GM18868 (cell line): ENCODE measurements at regions not wholly inside any gene's neighbourhood (a gene's known extent, or its start where the extent isn't known, plus 50 kb on each side); places are given as distances from the start of the nearest gene placed in this dataset.
A peak's percentile ranks its signal among the peaks of the same experiment; 100 is the strongest.

Experiments
- ATAC-seq: cut with Tn5 transposase; IDR thresholded peaks from one replicate; pipeline ENCODE4 v1.9.1; 2021; ENCODE audit warnings: mild to moderate bottlenecking, moderate library complexity; ENCODE audit not compliant: unreplicated experiment

DNA sequence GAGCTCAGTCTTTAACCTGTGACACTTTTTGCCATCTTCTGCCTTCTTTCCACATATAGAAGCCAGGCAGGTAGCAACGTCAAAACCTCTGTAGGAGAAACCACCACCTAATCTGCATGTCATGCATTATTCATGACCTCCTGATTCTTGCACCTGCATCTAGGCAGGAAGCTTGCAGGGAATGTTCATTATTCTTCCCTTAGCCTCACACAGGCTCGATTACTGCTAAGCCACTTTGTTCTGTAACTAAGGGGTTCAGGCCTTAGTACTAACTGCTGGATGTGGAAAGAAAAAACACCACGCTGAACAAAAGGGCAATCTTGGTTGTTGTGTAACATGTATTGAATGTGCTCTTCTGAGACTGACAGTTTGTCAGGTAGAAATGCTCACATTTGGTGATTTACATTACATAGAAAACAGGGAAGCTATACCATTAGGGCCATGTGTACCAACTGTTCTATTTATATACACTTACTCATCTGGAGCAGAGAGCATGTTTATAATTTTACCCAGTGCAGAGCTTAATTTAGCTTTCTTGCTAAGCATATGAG, 366.9 kb downstream of the KLF12 start:
- peak; percentile 52 for ATAC-seq

DNA sequence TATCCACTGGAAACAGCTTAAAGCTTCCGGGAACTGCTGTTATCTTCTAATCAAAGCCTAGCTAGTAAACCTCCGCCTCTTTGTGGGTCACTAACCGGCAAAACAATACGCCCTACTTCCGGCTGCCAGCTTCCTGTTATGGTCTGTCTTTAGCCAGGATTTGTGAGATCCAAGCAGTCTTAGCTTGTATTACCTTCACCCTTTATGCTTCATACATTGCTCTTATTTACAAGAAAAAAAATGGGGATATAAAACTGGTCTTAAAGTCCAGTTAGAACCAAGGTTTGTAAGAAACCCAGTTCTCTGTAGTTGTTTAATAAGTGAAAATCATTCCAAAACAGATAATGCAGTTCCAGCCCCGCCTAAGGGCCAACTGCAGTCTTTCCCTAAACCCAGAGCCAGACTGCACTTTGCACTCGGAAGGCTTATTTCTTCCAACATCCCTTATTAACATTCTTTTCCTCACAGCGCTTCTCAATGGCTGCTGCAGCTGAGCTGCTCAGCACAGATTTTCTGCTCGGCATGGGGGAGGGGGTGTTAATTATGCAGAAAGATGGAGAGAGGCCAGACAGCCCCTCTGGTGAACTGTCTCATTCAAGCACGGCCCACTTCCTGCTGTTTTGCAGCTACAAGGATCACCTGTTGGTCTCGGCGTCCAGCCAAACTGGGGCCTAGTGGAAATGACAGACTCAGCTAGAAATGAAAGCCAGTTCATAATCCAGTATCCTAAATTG, 368.4 kb downstream of the KLF12 start:
- peak; percentile 78 for ATAC-seq

DNA sequence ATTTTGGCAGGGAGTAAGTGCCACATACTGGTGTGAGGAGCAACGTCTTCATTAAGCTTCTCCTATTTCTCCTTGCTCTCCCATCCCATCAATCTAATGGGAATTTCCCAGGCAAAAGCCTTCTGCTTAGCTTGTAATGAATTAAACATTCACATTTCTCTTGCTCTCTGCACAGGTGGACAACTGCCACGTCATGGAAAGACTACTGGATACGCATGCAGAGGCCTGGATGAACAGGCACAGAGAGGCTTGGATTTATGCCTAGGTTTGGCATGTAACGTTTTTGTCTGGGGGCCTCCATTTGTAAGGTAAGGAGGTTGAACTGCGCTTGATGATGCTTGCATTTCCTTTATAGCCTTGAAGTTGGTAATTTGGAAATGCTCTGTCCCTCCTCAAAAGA, 374.8 kb downstream of the KLF12 start:
- no peak for ATAC-seq

DNA sequence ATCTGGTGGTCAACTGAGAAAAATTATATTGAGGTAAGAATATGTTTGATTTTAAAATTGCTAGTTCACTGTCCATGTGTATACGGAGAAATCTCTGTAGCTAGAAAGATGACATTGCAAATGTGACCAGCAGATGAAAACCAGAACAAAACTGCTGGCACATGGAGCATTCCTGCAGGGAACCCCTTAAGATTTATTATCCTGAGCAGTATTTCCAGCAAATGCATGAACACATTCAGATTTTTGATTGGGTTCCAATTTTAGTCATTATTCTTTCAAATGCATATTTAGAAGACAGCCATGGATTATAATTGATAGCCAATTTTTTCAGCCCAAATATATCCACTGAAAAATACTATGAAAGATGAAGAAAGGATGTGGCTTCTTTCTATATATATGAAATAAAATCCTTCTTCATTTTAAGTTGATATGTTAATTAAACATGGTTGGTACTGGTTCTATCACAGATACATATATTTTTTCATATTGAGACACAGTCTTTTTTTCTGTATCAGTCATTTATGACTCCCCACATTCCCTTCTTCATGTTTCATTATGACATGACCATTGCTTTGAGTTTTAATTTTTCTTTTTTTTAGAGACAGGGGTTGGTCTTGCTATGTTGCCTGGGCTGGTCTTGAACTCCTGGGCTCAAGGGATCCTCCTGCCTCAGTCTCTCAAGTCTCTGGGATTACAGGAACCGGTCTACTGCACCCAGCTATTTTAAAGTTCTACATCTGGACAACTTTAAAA, 376.5 kb downstream of the KLF12 start:
- no peak for ATAC-seq

DNA sequence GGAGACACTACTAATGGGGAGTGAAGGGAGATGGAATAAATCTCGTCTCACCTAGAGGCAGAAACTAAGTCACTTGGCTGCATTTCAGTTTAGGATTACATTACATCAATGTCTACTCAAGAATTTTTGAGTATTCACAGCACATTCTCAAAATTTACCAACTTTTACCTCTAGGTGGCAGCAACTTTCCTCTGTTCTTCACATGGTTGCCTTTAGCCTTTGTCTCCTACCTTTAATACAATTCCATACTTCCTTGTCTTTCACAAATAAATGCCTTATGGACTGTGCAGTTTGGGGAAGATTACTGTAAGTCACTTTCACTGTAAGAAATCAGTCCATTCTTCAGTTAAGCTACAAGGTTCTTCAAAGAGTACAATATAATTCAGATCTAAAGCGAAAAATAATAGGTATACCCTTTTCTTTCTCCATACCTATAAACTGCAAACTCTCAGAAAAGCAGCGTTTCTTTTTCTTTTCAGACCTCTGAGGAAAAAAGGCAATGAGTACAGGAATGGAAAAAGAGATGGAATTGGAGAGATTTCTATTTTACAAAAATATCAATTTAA, 379.4 kb downstream of the KLF12 start:
- peak; percentile 81 for ATAC-seq

DNA sequence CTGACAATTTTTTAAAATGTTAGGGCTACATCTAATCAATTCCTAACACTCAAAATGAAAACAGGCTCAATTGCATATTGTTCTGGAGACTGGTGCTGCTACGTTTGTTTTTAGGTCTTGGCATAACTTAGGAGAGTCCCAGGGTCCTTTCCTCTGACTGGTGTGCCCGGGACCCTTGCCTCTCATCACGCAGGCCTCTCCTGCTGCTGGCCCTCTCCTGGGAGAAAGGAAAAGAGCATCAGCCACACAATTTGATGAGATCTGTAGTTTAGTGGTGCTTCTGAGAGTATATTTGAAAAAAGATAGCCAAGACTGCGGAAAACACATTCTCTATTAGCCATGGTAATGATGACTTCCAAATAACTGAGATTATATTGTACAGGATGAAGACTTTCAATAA, 380.0 kb downstream of the KLF12 start:
- ATAC-seq, result no peak

DNA sequence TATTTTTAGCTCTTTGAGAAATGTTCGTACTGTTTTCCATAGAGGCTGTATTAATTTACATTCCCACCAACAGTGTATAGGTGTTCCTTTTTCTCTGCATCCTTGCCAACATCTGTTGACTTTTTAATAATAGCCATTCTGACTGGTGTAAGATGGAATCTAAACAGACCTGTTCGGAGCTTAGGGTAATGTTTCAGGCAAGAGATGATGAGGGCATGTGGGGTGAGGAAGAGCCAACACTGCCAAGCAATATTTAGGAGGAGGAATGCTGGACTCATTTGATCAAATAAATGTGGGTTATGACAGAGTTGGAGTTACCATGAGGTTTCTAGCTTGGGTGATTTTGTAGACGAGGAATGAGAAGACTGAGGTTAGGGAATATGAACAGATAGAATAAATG, 382.9 kb downstream of the KLF12 start:
- no peak for ATAC-seq

DNA sequence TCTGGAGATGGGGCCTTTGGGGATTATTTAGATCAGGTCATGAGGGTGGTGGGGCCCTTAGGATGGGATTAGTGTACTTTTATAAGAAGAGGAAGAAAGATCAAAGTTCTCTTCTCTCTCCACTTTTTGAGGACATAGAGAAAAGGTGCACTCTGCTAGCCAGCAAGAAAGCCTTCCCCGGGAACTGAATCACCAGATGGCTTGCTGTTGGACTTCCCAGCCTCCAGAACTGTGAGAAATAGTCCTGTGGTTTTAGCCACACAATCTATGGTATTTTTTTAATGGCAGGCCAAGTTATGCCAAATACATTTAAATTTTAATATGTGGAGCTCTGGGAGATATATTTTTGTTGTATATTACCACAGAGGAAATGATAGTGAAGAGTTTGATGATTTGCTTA, 385.8 kb downstream of the KLF12 start:
- no peak for ATAC-seq

DNA sequence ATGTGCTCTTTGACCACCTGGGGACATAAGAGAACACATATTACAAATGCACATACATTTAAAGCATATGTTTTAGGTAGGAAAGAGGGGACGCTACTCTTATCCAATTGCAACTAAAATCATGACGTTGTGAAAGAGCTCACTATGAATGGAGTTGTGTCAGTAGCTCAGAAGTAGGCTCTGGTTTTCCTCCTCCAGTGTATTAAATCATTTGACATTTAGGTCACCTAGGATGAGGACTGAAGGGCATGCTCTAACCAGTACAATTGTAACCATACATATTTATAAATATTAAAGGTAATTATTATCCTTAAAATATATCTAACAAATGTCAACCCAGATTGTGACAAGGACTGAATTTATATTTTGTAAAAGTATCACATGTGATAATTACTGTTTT, 389.0 kb downstream of the KLF12 start:
- ATAC-seq, result no peak

DNA sequence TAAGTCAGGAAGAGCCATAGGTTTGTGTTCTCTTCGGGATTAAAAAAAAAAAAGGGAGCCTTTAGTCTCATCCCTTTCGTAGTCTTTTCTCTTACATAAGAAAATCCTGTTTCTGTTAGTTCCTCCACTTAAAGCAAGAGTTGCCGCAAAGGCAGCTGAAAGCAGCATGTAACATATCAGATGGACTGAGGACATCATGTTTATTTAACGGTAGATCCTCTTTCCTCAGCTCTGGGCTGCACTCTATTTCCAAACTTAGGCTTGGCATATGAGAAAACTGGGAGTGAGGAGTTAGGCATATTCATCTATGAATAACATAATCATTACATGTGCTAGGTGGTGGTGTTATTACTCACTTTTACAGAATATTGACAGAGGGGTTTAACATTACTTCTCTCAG, 391.2 kb downstream of the KLF12 start:
- no peak for ATAC-seq

DNA sequence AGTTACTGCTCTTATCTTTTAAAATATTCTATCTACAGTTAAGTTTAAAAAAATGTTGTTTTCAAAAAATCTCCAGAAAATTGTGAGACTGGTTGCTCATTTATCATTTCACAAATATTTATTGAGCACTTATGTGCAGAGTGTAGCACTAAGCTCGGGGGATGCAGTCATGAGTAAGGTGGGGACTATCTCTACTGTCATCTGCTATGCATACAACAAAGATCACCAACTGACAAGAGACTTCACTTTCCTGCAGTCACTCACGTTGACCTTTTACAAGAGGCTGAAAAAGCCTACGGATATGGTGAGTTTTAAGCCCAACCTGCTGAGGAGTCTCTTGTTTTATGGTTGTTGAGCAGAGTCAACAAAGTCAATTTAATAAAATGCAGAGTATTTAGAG, 392.5 kb downstream of the KLF12 start:
- no peak for ATAC-seq

DNA sequence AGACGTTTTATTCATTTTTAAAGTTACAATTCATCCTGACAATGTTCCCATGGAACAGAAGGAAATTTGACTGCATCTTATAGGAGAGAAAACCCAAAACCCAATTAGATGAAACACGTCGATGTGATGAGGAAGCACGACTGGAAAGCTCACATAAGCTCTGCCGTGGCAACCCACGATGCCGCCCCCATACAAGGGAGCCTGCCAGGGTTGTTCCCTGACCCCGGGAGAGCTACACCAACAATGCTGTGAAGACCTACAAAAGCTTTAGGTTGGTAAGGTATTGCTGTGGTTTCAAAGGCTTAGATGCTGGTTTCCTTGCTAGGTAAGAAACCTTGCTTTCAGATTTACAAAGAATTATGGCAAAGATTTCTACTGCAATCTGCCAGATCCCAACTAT, 393.1 kb downstream of the KLF12 start:
- ATAC-seq, result no peak

DNA sequence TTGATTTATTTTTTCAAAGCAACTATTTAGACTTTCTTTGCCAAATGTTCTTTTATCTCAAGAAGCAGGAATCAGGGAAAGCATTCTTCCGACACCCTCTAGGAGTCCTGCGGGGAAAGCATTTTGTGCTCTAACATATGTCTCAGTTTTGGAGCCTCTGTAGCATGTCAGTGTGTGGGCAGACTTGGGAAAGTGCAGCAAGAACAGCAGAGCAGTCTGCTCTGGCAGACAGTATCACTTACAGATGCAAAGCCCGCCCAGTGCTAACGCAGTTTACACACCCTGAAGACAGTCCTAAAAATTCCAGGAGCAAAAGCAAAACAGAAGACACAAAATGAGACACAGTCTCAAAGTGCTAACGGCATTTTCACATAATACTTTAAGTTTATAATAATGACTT, 393.5 kb downstream of the KLF12 start:
- no peak for ATAC-seq

DNA sequence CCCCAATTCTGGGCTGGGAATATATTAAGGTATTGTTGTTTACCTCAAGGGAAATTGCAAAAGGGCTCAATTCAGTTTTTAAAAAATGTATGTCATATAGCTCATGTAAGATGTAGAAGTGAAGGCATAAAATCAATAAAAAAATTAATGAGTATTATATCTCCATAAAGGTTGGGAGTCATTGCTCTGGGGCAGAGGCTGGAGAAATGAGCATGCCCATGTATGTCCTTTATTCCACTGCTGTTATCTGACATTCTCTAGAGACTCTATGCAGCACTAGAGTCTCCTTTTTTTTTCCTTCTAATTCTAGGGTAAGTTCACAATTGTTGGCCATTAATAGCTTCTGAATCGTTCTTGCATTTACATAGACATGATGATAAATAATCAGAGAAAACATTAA, 394.8 kb downstream of the KLF12 start:
- no peak for ATAC-seq

DNA sequence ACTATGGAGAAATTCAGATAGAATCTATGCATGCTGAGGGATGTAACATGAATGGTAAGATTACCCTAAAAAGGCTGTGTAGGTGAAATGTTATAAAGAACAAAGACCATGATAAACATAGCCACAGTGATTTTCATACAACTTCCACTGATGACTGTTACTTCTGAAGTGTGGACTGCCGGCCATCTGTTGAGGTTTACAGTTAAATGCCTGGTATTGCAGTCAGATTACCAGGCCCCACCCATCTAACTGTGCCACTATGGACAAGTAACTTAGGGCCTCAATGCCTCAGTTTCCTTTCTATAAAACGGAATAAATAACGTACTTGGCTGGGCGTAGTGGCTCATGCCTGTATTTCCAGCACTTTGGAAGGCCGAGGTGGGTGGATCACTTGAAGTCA, 395.6 kb downstream of the KLF12 start:
- ATAC-seq, result no peak

DNA sequence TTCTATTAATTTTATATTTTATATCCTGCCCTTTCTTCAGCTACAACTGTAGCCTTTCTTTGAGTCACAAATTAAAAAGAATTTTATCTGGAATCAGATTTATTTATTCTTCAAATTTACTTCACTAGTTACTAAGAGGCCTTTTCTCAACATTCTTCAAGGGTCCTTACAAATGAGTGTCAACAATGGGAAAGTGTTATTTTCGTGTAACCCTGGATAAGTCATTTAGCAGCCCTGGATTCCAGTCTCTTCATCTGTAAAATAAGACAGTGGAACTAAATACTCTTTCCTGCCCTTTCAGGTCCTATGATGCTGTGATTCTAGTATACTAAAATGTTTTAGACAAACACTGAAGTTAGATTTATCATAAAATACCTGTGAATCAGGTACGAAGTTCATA, 397.0 kb downstream of the KLF12 start:
- no peak for ATAC-seq

DNA sequence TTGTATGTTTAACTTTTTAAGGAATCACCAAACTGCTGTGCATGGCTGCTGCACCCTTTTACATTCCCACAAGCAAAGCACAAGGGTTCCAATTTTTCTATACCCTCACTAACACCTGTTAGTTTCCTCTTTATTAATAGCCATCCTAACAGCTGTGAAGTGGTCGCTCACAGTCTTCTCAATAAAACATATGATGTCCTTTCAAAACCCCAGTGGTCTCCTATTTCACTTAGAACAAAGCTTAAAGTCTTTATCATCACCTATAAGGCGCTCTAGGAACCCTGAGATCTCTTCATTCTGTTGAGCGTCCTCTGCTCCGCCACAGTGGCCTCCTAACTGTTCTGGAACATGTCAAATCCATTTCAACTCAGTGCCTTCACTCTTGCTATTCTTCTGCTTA, 400.5 kb downstream of the KLF12 start:
- ATAC-seq, result no peak

DNA sequence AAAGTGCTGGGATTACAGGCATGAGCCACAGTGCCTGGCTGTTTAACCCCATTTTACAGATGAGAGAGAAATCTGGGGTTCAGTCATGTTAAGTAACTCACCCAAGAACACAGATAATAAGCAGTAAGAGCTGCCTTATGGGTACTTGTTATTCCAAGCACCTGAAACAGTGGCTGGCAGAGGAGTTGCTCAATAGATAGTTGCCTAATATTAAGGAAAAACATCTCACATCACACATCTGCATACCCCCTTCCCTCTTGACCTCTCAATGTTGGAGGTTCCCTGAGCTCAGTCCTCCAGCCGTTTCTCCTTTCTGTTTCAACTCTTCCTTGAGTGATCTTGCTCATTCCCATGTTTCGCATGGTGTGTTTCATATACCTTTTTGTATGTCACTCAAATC, 401.9 kb downstream of the KLF12 start:
- ATAC-seq, result no peak

DNA sequence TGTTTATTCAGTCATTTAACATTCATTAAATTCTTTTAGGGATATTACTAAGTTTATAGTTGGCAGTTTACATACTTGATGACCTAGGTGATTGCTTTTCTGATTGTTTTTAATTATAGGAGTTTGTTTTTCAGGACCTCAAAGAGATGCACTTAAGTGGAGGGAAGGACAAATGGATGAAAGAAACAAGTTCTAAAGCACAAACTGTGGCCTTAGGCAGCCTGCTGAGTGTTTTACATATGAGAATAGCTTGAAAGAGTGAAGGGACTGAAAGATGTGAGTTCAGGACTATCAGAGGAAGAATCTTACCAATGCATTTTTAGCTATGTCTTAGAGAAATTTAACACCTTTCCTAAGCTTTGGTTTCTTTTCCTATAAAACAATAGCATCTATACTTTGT, 402.6 kb downstream of the KLF12 start:
- ATAC-seq, result no peak

DNA sequence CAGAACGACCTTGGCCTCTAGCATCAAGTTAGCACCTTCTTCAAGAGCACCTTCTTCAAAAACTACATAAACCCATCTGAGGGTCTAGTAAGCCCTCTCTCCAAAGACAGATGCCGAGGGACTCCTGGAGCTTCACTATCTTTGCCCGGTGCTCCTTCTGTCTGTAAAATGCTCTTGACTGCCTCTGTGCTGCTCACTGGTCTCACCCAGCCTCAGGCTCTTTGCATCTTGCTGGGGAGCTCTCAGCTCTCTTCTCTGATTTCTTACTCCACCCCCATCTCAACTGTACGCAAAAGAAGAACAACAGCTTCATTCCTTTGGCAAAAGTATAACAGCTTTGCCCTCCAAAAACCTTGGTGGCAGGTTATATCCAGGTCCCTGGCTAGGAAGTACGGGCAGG, 404.2 kb downstream of the KLF12 start:
- ATAC-seq, result no peak

DNA sequence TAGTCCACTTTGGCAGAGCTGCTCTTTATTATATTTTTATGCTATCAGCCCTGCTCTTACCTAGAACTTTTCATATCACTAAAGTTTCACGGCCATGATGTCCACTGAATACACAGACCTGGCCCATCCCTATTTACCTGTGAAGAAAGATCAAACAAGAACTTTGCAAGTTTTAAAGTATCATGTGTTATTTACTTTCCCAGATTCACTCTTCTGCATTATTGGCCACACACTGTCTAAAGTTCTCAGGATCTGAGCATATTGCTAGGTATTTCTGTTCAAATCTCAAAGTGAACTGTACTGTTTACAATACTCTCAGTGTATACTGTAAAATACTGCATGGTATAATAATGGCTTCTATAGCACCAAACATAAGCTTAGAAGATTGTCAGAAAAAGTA, 405.2 kb downstream of the KLF12 start:
- ATAC-seq, result no peak

DNA sequence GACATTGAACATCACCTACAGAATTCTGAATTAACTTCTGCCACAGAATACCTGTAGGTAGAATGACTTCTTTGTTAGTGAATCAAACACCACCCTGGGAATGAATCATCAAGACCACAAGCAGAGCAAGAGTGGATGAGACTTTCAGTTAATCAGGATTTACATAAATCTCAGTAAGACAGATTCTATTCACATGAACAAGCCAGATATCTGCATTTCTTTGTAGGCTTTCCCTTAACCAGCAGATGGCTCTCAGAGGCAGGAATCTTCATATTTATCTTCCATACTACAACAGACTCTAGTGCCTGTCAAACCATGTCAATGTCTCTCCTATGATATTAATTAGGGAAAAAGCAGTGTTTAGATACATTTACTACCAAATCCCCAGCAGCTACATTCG, 412.1 kb downstream of the KLF12 start:
- peak; percentile 95 for ATAC-seq
